Stimulated activated CD4-positive, alpha-beta T cell treated with anti-CD3 and anti-CD28 coated beads, Interleukin-12 subunit alpha, Interleukin-12 subunit beta, amount 100 ng/mL, for 4 hours (primary cell): ENCODE measurements at regions not wholly inside any gene's neighbourhood (a gene's known extent, or its start where the extent isn't known, plus 50 kb on each side); places are given as distances from the start of the nearest gene placed in this dataset.

ENCODE experiments used
- DNase-seq: peaks from one replicate; pipeline ENCODE4 v3.0.0-alpha.2; 2020

GRCh38 chr9:78763424-78763823, 466.5 kb downstream of the PSAT1 start:
- DNase-seq = no peak

GRCh38 chr9:78765861-78766260, 468.9 kb downstream of the PSAT1 start:
- DNase-seq = no peak

- DNase-seq = no peak
Observed at GRCh38 chr9:78767490-78767889, 470.6 kb downstream of the PSAT1 start.

GRCh38 chr9:78769690-78770089, 472.8 kb downstream of the PSAT1 start:
- no peak for DNase-seq

- no peak for DNase-seq
Observed at GRCh38 chr9:78775211-78775610, 478.3 kb downstream of the PSAT1 start.

- no peak for DNase-seq
Observed at GRCh38 chr9:78775696-78776295, 478.9 kb downstream of the PSAT1 start.

- no peak for DNase-seq
Observed at GRCh38 chr9:78777747-78778146, 480.8 kb downstream of the PSAT1 start.

- DNase-seq = no peak
Observed at GRCh38 chr9:78778318-78778717, 481.4 kb downstream of the PSAT1 start.

- no peak for DNase-seq
Observed at GRCh38 chr9:78778861-78779374, 482.0 kb downstream of the PSAT1 start.

GRCh38 chr9:78781681-78782080, 484.8 kb downstream of the PSAT1 start:
- no peak for DNase-seq

- DNase-seq = no peak
Observed at GRCh38 chr9:78782234-78782633, 485.3 kb downstream of the PSAT1 start.

- no peak for DNase-seq
Observed at GRCh38 chr9:78782858-78783257, 485.9 kb downstream of the PSAT1 start.

- no peak for DNase-seq
Observed at GRCh38 chr9:78783743-78784142, 486.8 kb downstream of the PSAT1 start.

- DNase-seq = no peak
Observed at GRCh38 chr9:78786794-78787193, 489.9 kb downstream of the PSAT1 start.

GRCh38 chr9:78788101-78788500, 491.2 kb downstream of the PSAT1 start:
- no peak for DNase-seq

- no peak for DNase-seq
Observed at GRCh38 chr9:78791779-78792178, 494.9 kb downstream of the PSAT1 start.

- DNase-seq = no peak
Observed at GRCh38 chr9:78792745-78793144, 495.8 kb downstream of the PSAT1 start.

- no peak for DNase-seq
Observed at GRCh38 chr9:78805771-78806170, 508.8 kb downstream of the PSAT1 start.

GRCh38 chr9:78806492-78807160, 509.7 kb downstream of the PSAT1 start:
- DNase-seq = no peak

- no peak for DNase-seq
Observed at GRCh38 chr9:78807286-78807685, 510.4 kb downstream of the PSAT1 start.

GRCh38 chr9:78808048-78808447, 511.1 kb downstream of the PSAT1 start:
- DNase-seq = no peak

- DNase-seq = no peak
Observed at GRCh38 chr9:78811622-78812276, 514.8 kb downstream of the PSAT1 start.

- DNase-seq = no peak
Observed at GRCh38 chr9:78812665-78813064, 515.7 kb downstream of the PSAT1 start.

GRCh38 chr9:78813602-78814180, 516.8 kb downstream of the PSAT1 start:
- no peak for DNase-seq
